ENCODE measurements at regions not wholly inside any gene's neighbourhood (a gene's known extent, or its start where the extent isn't known, plus 50 kb on each side); places are given as distances from the start of the nearest gene placed in this dataset.

- DNase-seq (ENCODE audit: low spot score): no peak
Measured at GRCh38 chr2:78423631-78424030, 601.9 kb upstream of the REG3G start.

- DNase-seq (ENCODE audit: low spot score): no peak
Measured at GRCh38 chr2:78427170-78427569, 598.3 kb upstream of the REG3G start.

- peak; percentile 57 for DNase-seq (ENCODE audit: low spot score)
Measured at GRCh38 chr2:78431241-78431640, 594.3 kb upstream of the REG3G start.

GRCh38 chr2:78439122-78439521 is 586.4 kb upstream of the REG3G start:
- DNase-seq (ENCODE audit: low spot score): no peak

- DNase-seq (ENCODE audit: low spot score): no peak
Measured at GRCh38 chr2:78455586-78455985, 569.9 kb upstream of the REG3G start.

- DNase-seq (ENCODE audit: low spot score): no peak
Measured at GRCh38 chr2:78457269-78457668, 568.2 kb upstream of the REG3G start.

GRCh38 chr2:78465707-78466106 is 559.8 kb upstream of the REG3G start:
- DNase-seq (ENCODE audit: low spot score): no peak

- no peak for DNase-seq (ENCODE audit: low spot score)
Measured at GRCh38 chr2:78476619-78477229, 548.8 kb upstream of the REG3G start.

- DNase-seq (ENCODE audit: low spot score): no peak
Measured at GRCh38 chr2:78486565-78486964, 538.9 kb upstream of the REG3G start.

GRCh38 chr2:78498125-78498524 is 527.4 kb upstream of the REG3G start:
- DNase-seq (ENCODE audit: low spot score): no peak

GRCh38 chr2:78506301-78506700 is 519.2 kb upstream of the REG3G start:
- DNase-seq (ENCODE audit: low spot score): no peak

- DNase-seq (ENCODE audit: low spot score): no peak
Measured at GRCh38 chr2:78521938-78522337, 503.6 kb upstream of the REG3G start.

- DNase-seq (ENCODE audit: low spot score): no peak
Measured at GRCh38 chr2:78532762-78533379, 492.6 kb upstream of the REG3G start.

GRCh38 chr2:78535395-78535794 is 490.1 kb upstream of the REG3G start:
- no peak for DNase-seq (ENCODE audit: low spot score)

- no peak for DNase-seq (ENCODE audit: low spot score)
Measured at GRCh38 chr2:78538322-78538721, 487.2 kb upstream of the REG3G start.

GRCh38 chr2:78540255-78540654 is 485.2 kb upstream of the REG3G start:
- DNase-seq (ENCODE audit: low spot score): no peak

GRCh38 chr2:78541088-78541450 is 484.4 kb upstream of the REG3G start:
- no peak for DNase-seq (ENCODE audit: low spot score)

GRCh38 chr2:78541451-78542267 is 483.8 kb upstream of the REG3G start:
- DNase-seq (ENCODE audit: low spot score): no peak

GRCh38 chr2:78546843-78547242 is 478.7 kb upstream of the REG3G start:
- DNase-seq (ENCODE audit: low spot score): no peak

GRCh38 chr2:78549766-78550165 is 475.7 kb upstream of the REG3G start:
- DNase-seq (ENCODE audit: low spot score): no peak

- DNase-seq (ENCODE audit: low spot score): peak; percentile 100
Measured at GRCh38 chr2:78553866-78554647, 471.4 kb upstream of the REG3G start.

- no peak for DNase-seq (ENCODE audit: low spot score)
Measured at GRCh38 chr2:78561876-78562275, 463.6 kb upstream of the REG3G start.

Measured in SK-N-DZ (cell line).